ENCODE measurements at regions not wholly inside any gene's neighbourhood (a gene's known extent, or its start where the extent isn't known, plus 50 kb on each side); places are given as distances from the start of the nearest gene placed in this dataset.
"Not testable (repeated sequence)": the region's sequence is repeated elsewhere in the genome, so short reads cannot be mapped to it uniquely, and the experiment has no call there.

GRCh38 chr2:47295131-47295980 is 73.8 kb upstream of the EPCAM start:
- in situ Hi-C loops (cut with HindIII; ENCODE audit: low pct_ligation_motif_present, low sequenced_read_pairs): no loop called here
- DNase-seq: no peak
- no peak for TF ChIP-seq CTCF (IDR thresholded peaks at IDR 0.05; ENCODE audit: low read depth, low read length, missing control alignments)

GRCh38 chr2:47293976-47294375 is 75.1 kb upstream of the EPCAM start:
- DNase-seq: no peak
- in situ Hi-C loops (cut with HindIII; ENCODE audit: low pct_ligation_motif_present, low sequenced_read_pairs): no loop called here
- no peak for TF ChIP-seq CTCF (IDR thresholded peaks at IDR 0.05; ENCODE audit: low read depth, low read length, missing control alignments)
- Histone ChIP-seq H3K27ac (no peak overlapping the region), H3K36me3 (replicated peaks) (no peaks in the 10 kb centered on the region), H3K27me3 (replicated peaks) (no peaks in the 10 kb centered on the region), H3K4me3 (ENCODE audit: low read depth, low read length) (no peak overlapping the region)

More at GRCh38 chr2:47295131-47295980, 73.8 kb upstream of the EPCAM start:
- Histone ChIP-seq H3K27ac (no peak overlapping the region), H3K4me3 (ENCODE audit: low read depth, low read length) (no peak overlapping the region), H3K27me3 (replicated peaks) (no peaks in the 10 kb centered on the region), H3K36me3 (replicated peaks) (no peaks in the 10 kb centered on the region)

- Histone ChIP-seq H3K36me3 (replicated peaks) (no peaks in the 10 kb centered on the region), H3K4me3 (ENCODE audit: low read depth, low read length) (no peak overlapping the region), H3K27ac (peak overlapping the region; percentile 27), H3K27me3 (replicated peaks) (no peaks in the 10 kb centered on the region)
- in situ Hi-C loops (cut with HindIII; ENCODE audit: low pct_ligation_motif_present, low sequenced_read_pairs): no loop called here
- no peak for TF ChIP-seq CTCF (IDR thresholded peaks at IDR 0.05; ENCODE audit: low read depth, low read length, missing control alignments)
- DNase-seq: no peak
Measured at GRCh38 chr2:47288864-47289263, 80.2 kb upstream of the EPCAM start.

GRCh38 chr2:47283659-47284058 is 85.5 kb upstream of the EPCAM start:
- in situ Hi-C loops (cut with HindIII; ENCODE audit: low pct_ligation_motif_present, low sequenced_read_pairs): no loop called here
- no peak for DNase-seq
- Histone ChIP-seq H3K4me3 (ENCODE audit: low read depth, low read length) (no peak overlapping the region), H3K36me3 (replicated peaks) (no peaks in the 10 kb centered on the region), H3K27ac (no peak overlapping the region), H3K27me3 (replicated peaks) (no peaks in the 10 kb centered on the region)
- no peak for TF ChIP-seq CTCF (IDR thresholded peaks at IDR 0.05; ENCODE audit: low read depth, low read length, missing control alignments)

GRCh38 chr2:47282621-47283272 is 86.4 kb upstream of the EPCAM start:
- DNase-seq: no peak

GRCh38 chr2:47279525-47279924 is 89.6 kb upstream of the EPCAM start:
- H3K27ac ChIP-seq; in situ Hi-C loops (cut with HindIII; ENCODE audit: low pct_ligation_motif_present, low sequenced_read_pairs); H3K36me3 ChIP-seq (replicated peaks); H3K4me3 ChIP-seq (ENCODE audit: low read depth, low read length); H3K27me3 ChIP-seq (replicated peaks); DNase-seq: not testable (repeated sequence)

More at GRCh38 chr2:47282621-47283272, 86.4 kb upstream of the EPCAM start:
- Histone ChIP-seq H3K27me3 (replicated peaks) (no peaks in the 10 kb centered on the region), H3K4me3 (ENCODE audit: low read depth, low read length) (no peak overlapping the region), H3K36me3 (replicated peaks) (no peaks in the 10 kb centered on the region), H3K27ac (no peak overlapping the region)
- no peak for TF ChIP-seq CTCF (IDR thresholded peaks at IDR 0.05; ENCODE audit: low read depth, low read length, missing control alignments)
- in situ Hi-C loops (cut with HindIII; ENCODE audit: low pct_ligation_motif_present, low sequenced_read_pairs): no loop called here
